Osteoblast (primary cell): ENCODE measurements at regions not wholly inside any gene's neighbourhood (a gene's known extent, or its start where the extent isn't known, plus 50 kb on each side); places are given as distances from the start of the nearest gene placed in this dataset.
A peak's percentile ranks its signal among the peaks of the same experiment; 100 is the strongest.

Experiments used
- DNase-seq: peaks from one replicate; pipeline ENCODE4 v3.0.0; 2011; ENCODE audit warnings: low spot score, mixed read lengths; ENCODE audit not compliant: insufficient read length; ENCODE audit errors: missing footprints
- H2AFZ ChIP-seq: 2 replicates; pipeline ENCODE4 v1.6.0; 2011; ENCODE audit warnings: mild to moderate bottlenecking, low read length
- H3K27ac ChIP-seq: 2 replicates; pipeline ENCODE4 v1.5.1; 2011; ENCODE audit warnings: mild to moderate bottlenecking, low read depth, low read length, moderate library complexity
- H3K27me3 ChIP-seq: 2 replicates; pipeline ENCODE4 v1.6.0; 2012; ENCODE audit warnings: mild to moderate bottlenecking, control low read depth, inconsistent platforms, low read length, moderate library complexity; ENCODE audit not compliant: insufficient read depth
- H3K36me3 ChIP-seq: 2 replicates; pipeline ENCODE4 v1.5.1; 2011; ENCODE audit warnings: mild to moderate bottlenecking, low read length, control low read depth, moderate library complexity; ENCODE audit not compliant: insufficient read depth
- H3K4me1 ChIP-seq: 2 replicates; pipeline ENCODE4 v1.5.1; 2011; ENCODE audit warnings: mild to moderate bottlenecking, low read length, control low read depth, moderate library complexity; ENCODE audit not compliant: insufficient read depth
- H3K4me2 ChIP-seq: 2 replicates; pipeline ENCODE4 v1.6.0; 2011; ENCODE audit warnings: mild to moderate bottlenecking, low read length; ENCODE audit not compliant: insufficient read depth
- H3K4me3 ChIP-seq: fragments of 200-600 bp; sonication (generic); 3 replicates; pipeline ENCODE4 v1.5.1; 2012; ENCODE audit warnings: mild to moderate bottlenecking, low read length, inconsistent platforms; ENCODE audit not compliant: insufficient read depth
- H3K79me2 ChIP-seq: 2 replicates; pipeline ENCODE4 v1.6.0; 2012; ENCODE audit warnings: mild to moderate bottlenecking, low read length, control low read depth, inconsistent platforms; ENCODE audit not compliant: insufficient read depth
- H3K9me3 ChIP-seq: 2 replicates; pipeline ENCODE4 v1.5.1; 2011; ENCODE audit warnings: low read depth, low read length, control low read depth
- H4K20me1 ChIP-seq: 2 replicates; pipeline ENCODE4 v1.6.0; 2012; ENCODE audit warnings: mild to moderate bottlenecking, low read length, control low read depth; ENCODE audit not compliant: insufficient read depth
- TF ChIP-seq, protein P1 (sequence below): IDR thresholded peaks from 2 replicates; pipeline ENCODE4 v1.5.1; 2011; ENCODE audit warnings: mild to moderate bottlenecking, low read depth, low read length, moderate library complexity; ENCODE audit errors: extremely low read depth

DNA sequence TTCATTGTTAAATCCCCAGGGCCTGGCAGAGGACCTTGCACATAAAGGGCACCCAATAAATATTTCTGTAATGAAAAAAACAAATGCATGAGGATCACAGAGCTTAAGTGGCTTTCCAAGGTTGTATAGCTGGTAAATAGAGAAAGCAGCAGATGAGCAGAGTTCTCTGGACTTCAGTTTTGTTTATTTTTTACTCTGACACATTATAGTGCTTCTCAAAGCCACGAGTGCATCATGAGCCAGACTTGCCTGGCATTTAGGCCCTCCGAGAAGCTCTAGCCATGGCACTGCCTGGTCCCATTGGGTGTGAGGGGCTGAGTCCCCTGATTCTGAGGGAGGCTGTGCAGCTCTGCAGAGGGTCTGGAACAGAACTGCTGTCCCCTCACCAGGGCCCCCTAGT lies 87.2 kb upstream of the ZNF32 start:
- H3K27ac ChIP-seq, result no peak overlapping the region
- H3K79me2 ChIP-seq, result no peaks in the 10 kb centered on the region
- TF ChIP-seq, protein P1, sequence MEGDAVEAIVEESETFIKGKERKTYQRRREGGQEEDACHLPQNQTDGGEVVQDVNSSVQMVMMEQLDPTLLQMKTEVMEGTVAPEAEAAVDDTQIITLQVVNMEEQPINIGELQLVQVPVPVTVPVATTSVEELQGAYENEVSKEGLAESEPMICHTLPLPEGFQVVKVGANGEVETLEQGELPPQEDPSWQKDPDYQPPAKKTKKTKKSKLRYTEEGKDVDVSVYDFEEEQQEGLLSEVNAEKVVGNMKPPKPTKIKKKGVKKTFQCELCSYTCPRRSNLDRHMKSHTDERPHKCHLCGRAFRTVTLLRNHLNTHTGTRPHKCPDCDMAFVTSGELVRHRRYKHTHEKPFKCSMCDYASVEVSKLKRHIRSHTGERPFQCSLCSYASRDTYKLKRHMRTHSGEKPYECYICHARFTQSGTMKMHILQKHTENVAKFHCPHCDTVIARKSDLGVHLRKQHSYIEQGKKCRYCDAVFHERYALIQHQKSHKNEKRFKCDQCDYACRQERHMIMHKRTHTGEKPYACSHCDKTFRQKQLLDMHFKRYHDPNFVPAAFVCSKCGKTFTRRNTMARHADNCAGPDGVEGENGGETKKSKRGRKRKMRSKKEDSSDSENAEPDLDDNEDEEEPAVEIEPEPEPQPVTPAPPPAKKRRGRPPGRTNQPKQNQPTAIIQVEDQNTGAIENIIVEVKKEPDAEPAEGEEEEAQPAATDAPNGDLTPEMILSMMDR, result no peak
- peaks cover 13% of the 10 kb centered on the region for H3K4me1 ChIP-seq
- no peaks in the 10 kb centered on the region for H3K27me3 ChIP-seq
- no peak overlapping the region for H3K4me2 ChIP-seq
- no peaks in the 10 kb centered on the region for H3K9me3 ChIP-seq
- no peaks in the 10 kb centered on the region for H3K36me3 ChIP-seq
- no peaks in the 10 kb centered on the region for H4K20me1 ChIP-seq
- H3K4me3 ChIP-seq, result no peak overlapping the region
- peak; percentile 91 for DNase-seq
- peak overlapping the region; percentile 78 for H2AFZ ChIP-seq

DNA sequence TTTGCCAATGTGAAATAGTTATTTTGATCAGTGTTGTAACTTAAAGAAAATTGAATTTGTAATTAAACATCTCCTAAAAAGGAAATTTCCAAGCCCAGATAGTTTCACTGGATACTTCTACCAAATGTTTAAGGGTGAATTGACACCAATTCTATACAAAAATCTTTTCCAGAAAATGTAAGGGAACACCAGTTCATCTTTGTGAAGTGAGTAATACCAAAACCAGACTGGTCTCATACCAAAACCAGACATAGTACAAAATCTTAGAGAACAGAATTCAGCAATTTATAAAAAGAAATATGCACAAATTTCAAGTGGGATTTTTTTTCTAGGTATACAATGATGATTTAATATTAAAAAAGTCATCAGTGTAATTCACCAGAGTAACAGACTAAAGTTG lies 86.0 kb upstream of the ZNF32 start:
- H3K4me2 ChIP-seq, result no peak overlapping the region
- no peaks in the 10 kb centered on the region for H3K9me3 ChIP-seq
- H2AFZ ChIP-seq, result no peak overlapping the region
- peaks cover 13% of the 10 kb centered on the region for H3K4me1 ChIP-seq
- no peak overlapping the region for H3K27ac ChIP-seq
- no peak overlapping the region for H3K4me3 ChIP-seq
- H3K27me3 ChIP-seq, result no peaks in the 10 kb centered on the region
- no peaks in the 10 kb centered on the region for H3K79me2 ChIP-seq
- no peaks in the 10 kb centered on the region for H3K36me3 ChIP-seq
- no peaks in the 10 kb centered on the region for H4K20me1 ChIP-seq
- no peak for DNase-seq
- TF ChIP-seq, protein P1, result no peak

DNA sequence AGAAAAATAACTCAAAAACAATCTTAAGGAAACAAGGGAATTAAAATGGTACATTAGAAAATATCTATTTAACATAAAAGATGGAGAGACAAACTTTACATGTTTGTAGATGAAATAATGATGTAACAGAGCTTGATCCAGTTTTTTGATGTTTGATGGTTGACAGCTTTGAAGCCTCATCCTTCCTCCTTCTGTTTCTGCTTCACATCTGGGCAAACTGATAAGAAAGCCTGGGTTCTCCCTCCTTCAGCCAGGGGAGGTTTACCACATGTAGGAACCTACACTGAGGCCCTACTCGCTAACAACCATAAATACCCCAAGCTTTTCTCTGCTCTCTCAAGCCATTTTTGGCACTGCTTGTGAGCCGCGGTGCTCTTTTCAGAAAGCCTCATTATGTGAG lies 82.8 kb upstream of the ZNF32 start:
- Histone ChIP-seq H3K4me2 (no peak overlapping the region), H2AFZ (no peak overlapping the region), H4K20me1 (no peaks in the 10 kb centered on the region), H3K9me3 (no peaks in the 10 kb centered on the region), H3K4me1 (peaks cover 13% of the 10 kb centered on the region), H3K79me2 (no peaks in the 10 kb centered on the region), H3K27ac (no peak overlapping the region), H3K4me3 (no peak overlapping the region), H3K27me3 (no peaks in the 10 kb centered on the region), H3K36me3 (no peaks in the 10 kb centered on the region)
- TF ChIP-seq, protein P1, result no peak
- no peak for DNase-seq

DNA sequence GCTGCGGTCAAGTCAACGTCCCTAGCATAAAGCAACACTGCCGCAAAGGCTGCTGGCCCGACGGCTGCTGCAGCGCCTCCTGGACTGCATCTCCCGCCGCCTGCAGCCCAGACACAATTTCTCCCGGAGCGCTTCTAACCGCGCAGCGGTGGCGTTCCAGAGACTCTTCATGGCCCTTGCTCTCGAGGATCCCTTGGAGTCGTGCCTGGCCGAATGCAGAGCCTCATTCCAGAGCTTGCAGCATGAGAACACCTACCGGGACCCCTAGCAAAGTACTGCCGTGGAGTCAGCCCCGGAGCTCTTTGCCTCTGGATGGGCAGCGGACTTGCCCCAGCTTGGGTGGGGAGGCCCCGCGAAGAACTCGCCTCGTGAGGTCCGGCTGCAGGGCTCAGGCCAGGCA lies 79.7 kb upstream of the ZNF32 start:
- Histone ChIP-seq H3K4me2 (no peak overlapping the region), H2AFZ (no peak overlapping the region), H3K9me3 (no peaks in the 10 kb centered on the region), H3K36me3 (no peaks in the 10 kb centered on the region), H3K27me3 (no peaks in the 10 kb centered on the region), H4K20me1 (no peaks in the 10 kb centered on the region), H3K4me1 (no peaks in the 10 kb centered on the region), H3K79me2 (no peaks in the 10 kb centered on the region), H3K4me3 (no peak overlapping the region), H3K27ac (no peak overlapping the region)
- TF ChIP-seq, protein P1, result no peak
- DNase-seq, result no peak
